CD1c-positive myeloid dendritic cell (primary cell): ENCODE measurements at regions not wholly inside any gene's neighbourhood (a gene's known extent, or its start where the extent isn't known, plus 50 kb on each side); places are given as distances from the start of the nearest gene placed in this dataset.
"Not testable (repeated sequence)": the region's sequence is repeated elsewhere in the genome, so short reads cannot be mapped to it uniquely, and the experiment has no call there.

Source experiments
- DNase-seq: peaks from one replicate; pipeline ENCODE4 v3.0.0-alpha.2; 2016; ENCODE audit errors: extremely low spot score

DNA sequence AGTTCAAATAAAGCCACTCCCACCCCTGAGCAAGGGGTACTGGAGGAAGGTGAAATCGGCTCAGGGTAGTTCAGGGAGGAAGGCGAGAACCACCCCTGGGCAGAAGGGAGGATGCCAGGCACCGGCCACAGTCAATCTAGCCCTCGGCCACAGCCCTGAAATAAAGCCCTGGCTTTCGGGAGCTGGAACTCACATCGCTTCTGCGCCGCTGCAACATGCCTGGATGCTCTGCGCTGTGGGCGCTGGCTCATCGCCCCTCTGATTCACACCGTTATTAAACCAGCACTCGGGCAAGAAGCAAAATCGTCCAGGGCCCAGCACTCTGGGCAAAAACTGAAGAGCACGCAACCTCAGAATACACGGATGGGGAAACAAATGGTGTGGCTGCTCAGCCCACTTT is 136.9 kb upstream of the RREB1 start:
- no peak for DNase-seq

DNA sequence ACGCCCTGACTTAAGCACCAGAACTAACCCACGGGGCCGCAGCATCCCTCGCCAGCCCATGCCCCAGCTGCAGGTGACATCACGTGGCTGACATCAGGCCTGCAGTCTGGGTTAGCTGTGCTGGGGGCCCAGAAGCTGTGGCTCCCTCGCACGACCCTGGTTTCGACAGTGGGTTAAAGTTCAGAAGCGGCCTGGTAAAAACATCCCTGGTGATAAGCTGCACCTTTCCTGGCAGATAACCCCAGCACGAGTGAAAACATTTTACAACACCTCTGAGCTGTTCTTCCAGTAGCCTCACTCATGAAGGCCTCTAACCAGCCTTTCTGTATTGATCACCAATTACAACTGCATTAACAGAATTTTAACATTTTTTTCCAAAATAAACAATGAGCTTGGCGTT is 136.4 kb upstream of the RREB1 start:
- DNase-seq = no peak

DNA sequence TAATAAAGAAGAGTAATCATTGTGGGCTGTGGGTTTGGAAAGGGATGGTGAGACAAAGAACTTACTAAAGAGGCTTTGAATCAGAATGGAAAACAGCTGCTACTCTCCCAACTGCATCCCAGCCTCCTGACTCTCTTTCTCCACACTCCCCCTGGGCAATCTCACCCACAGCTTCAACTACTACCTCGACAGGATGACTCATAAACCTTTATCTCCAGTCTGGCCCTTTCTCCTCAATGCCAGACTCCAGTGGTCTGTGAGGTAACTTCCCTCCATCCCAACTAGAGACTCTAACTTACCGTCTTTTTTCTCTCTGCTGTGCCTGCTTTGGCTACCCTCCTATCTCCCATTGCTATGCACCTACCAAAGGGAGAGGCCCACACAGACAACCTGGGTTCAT is 135.3 kb upstream of the RREB1 start:
- DNase-seq = no peak

DNA sequence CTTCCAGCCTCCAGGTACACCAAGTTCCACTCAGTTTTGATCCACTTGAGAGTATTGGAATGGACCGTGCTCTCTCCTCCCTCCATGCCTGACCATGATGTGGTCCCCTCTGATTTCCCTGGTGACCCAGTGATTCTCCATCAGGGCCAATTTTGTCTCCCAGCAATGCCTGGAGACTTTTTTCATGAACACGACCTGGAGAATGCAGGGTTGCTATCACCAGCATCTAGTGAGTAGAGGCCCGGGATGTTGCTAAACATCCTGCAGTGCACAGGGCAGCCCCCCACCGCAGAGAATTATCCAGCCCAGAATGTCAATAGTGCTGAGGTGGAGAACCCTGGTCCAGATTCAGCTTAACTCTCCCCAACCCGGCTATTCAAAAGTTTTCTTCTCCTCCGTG is 134.0 kb upstream of the RREB1 start:
- no peak for DNase-seq

DNA sequence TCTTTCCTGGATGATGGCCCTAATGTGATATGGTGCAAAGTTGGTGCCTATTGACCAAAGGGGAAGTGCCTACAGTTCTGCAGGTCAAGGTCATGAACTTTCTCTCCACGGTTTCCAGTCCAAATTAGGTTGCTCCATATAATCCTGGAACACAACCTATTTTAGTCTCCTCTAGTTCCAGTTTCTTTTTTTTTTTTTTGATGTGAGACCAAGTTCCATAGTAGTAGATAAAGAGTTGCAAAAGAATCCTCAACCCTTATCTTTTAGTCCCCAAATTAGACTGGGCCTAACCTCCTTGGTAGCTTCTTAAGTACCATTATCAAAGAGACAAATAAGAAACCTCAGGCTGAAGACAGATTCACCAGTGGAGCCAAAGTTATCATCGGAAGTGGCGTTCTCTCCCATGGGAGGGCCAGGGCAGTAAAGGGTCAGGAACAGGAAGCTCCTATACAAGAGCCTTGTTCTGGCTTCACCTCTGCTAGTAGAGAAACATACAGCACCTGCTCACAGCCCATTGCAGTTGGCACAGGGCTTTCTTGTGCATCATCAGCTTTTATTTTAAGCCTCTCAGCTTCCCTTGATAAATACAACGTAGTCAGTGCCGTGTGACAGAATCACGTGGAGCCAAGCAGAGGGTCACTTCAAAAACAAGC is 132.2 kb upstream of the RREB1 start:
- DNase-seq = peak; percentile 37

DNA sequence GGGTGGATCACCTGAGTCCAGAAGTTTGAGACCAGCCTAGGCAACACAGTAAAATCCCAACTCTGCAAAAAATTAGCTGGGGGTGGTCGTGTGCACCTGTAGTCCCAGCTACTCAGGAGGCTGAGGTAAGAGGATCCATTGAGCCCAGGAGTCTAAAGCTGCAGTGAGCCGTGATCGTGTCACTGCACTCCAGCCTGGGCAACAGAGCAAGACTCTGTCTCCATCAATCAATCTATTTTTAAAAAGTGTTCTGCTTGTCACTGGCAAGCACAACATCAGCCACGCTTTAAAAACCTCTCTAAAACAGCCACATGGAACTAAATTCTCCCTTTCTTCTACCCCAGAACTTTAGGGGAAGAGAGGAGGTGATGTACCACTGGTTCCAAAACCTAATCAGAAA is 131.6 kb upstream of the RREB1 start:
- no peak for DNase-seq

DNA sequence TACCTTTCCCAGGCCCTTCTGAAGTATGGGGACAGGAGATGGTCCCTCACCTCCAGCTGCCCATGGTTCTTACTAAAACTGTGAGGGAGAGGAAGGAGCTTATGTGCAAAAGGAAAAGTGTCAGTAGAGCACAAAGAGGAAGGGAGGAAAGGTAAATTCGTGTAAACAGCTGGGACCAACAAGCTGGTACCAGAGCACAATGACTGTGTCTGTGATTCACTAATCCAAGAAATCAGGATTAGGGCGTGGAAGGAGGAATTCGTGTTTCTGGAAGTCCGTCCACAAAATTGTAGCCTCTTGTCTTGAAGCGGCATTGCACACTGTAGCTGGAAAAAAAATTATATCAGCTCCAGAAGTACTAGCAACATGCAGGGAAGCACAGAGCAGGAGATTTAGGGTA is 129.0 kb upstream of the RREB1 start:
- DNase-seq = no peak

DNA sequence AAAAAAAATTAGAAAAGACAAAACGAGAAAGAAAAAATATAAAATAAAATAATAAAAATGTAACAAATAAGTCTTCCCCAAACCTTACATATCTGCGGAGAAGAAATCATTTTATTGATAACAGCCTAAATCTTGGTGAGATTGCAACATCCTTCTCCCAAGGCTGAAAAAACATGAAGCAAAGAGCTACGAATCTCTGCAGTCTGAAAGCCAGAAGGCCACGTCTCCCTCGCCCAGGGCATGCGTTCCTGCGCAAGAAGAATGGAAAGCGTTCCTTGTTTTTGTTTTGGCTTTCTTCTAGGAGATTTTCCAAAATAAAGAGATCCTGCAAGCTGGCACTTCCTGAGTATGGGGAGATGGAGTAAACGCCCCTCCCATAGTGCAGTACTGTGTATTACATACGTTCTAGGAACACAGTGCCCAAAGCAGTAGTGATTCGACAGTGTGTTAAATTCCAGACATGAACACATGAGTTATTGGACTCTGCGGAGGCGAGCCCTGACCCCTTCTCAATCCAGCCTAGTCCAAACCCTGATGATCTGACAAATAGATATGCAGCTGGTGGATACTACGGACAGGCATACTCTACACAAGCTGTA is 126.7 kb upstream of the RREB1 start:
- no peak for DNase-seq

DNA sequence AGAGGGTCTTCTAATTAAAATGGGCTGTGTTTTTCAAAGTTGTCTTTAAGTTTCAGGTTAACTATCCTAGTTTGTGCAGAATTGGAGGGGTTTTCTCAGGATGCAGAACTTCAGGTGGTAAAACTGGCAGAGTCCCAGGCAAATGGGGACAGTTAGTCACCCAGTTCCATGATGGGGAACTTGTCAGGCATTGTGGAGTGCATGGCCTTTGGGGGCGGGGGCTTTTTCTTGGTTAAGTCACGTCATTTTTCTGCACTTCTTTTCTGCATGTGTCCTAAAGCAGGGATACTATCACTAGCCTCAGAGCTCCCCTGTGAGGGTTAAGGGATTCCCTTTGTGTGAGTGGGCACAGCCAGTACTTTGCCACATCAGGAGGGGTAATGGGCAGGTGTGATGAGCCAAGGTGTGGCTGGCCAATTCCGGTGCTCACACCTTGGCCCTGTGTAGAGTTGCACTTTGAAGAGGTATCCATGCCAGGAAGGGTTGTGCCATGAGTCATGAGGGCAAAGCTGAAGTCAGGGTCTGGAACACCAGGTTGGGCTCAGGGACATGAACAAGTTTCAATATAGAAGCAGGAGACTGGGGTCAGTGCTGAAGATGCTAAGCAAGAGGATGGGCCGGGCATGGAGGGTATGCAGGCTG is 126.0 kb upstream of the RREB1 start:
- DNase-seq = peak; percentile 11

DNA sequence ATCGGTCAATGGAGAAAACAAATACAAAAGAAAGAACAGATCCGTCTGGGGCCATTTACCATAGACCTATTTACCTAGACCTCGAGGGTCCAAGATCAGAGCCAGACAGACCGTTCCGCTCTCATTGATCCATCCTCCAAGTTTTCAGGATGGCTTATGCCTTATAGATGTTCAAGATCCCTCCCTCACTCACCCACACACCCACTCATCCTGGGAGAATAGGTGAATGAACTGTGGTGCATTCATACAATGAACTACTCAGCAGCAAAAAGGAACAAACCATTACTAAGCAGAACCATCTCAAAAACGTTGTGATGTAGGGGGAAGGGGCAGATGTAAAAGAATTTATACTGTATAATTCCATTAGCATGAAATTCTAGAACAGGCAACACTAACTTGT is 125.1 kb upstream of the RREB1 start:
- DNase-seq = no peak

DNA sequence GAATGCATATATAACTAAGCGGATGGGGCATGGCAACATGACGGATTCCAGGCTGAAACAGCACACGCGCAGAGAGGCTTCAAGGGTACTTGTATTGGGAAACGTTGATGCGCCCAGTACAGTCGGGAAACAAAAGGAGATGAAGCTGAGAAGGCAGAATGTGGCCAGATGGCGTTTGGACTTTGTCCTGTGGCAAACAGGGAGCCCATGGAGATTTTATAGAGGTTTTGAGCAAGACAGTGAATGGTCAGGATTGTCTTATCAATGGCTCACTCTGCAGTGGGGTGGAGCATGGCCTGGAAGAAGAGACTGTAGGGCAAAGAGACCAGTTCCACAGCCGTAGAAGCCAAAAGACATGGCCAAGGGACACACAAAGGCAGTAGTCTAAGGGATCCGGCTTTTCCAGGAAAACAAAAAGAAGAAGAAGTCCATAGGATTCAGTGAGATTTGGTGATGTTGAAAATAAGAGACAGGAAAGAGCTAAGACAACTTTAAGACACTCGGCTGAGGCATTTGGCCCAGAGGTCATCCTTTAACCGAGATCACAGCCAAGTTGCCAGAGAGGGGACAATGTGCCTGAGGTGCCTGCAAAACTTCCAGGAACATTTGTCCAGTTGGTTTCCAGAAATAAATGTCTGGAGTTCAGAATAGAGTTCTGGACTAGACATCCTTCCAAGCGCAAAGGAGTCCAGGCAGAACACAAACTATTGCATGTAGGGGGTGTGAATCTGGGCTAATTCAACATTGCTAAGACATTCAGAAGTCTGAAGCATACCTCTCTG is 123.0 kb upstream of the RREB1 start:
- no peak for DNase-seq

DNA sequence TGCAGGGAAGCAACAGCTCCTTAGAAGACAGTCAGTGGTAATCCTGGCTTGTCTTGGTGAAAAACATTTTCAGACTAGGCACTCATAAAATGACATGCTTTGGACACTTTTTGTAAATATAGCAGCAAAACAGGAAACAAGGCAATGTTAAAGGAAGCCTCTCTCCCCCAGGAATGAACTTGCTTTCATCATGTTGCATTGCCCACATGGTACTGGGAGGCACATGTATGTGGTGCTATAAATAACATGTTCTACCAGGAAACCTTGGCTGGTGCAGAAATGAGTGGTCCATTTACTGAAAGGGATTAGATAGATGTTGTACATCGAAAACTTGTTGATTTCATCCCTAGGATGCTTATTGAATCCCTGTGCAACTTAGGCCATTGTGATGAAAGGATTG is 121.4 kb upstream of the RREB1 start:
- DNase-seq = no peak

DNA sequence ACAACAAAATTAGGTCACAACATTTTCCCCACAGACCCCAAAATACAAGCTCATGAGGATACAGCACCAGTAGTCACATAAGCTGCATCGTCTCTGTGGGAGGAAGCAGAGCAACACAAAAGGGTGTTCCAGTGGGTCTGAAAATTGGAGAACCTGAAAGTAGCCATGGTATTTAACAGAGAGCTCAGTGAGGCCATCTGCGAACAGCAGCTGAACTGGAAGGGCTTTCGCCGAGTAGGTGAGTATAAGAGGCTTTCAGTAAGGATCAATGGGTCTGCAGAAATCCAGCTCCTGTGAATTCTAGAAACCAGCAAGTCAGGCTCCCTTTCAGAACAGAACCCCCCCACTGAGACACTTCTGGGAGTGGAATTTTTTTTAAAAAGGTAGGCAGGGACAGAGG is 120.0 kb upstream of the RREB1 start:
- peak; percentile 24 for DNase-seq

DNA sequence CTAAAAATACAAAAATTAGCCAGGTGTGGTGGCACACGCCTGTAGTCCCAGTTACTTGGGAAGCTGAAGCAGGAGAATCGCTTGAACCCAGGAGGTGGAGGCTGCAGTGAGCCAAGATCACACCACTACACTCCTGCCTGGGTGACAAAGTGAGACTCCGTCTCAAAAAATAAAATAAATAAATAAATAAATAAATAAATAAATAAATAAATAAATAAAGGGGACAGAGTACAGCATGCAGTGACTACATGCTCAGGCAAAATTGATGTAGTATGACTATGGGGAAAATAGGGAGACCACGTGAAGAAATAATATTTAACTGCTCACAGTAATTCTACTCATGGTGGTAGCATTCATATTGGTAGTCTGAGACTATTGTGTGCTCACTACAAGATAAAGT is 117.7 kb upstream of the RREB1 start:
- not testable (repeated sequence) for DNase-seq

DNA sequence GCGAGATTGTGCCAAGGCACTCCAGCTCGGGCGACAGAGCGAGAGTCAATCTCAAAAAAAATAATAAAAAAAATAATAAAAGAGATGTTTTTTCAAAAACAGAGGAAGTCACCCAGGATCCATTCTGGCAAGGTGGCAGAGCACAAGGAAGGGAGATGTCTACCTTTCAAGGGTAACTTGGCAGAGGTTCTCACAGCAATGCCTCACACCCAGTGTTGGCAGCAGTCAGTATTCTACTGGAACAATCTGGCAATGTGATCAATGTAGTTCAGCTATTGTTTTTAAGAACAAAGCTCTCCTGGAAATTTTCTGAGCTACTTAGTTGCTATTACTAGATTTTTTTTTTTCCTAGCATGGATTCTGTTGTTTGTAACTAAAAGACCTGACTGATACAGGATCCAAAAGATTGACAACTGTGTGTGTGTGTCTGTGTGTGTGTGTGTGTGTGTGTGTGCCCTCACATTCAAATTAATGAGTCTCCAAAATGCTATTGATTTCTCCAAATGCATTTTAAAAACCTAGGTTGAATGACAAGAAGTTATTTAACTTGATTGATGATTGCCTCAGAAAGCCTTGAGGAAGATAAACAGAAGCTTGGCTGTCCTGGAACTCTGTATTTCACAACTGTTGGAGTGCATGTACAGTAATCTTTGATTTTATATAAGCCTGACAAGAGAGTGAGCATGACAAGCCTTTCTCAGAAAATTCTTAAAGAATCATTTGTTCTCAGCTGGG is 114.1 kb upstream of the RREB1 start:
- no peak for DNase-seq

DNA sequence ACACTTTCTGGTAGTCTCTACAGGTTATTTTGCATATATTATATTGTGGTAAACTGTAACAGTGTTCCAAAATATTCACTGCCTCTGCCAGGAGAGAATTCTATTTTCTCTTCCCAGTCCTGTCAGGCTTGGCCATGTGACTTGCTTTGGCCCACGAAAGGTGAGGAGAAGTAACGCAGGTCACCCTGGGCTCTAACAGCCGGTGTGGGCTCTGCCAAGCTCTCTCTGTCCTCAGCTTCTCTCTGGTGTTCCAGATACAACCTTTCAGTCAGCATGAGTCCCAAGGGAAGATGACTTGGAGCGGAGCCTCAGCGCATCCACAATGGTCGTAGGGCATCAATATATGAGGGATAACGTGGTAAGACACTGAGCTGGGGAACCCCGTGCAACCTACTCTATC is 113.0 kb upstream of the RREB1 start:
- DNase-seq = no peak

DNA sequence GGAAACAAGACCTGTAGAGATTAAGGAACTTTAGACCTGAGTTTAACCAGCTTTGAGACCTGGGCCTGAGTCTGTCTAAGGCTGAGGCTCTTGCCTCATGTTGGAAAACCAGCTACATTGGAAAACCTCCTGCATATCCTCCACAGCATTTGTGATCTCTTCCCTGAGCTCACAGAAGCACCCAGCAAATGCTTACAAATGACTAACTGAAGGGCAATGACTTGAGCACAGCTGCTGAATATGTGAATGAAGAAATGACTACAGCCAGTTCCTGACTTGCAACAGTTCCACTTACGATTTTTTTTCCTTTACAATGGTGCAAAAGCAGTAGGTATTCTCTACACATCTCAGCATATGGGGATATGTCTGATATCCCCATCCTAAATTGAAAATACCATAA is 112.4 kb upstream of the RREB1 start:
- DNase-seq = no peak

DNA sequence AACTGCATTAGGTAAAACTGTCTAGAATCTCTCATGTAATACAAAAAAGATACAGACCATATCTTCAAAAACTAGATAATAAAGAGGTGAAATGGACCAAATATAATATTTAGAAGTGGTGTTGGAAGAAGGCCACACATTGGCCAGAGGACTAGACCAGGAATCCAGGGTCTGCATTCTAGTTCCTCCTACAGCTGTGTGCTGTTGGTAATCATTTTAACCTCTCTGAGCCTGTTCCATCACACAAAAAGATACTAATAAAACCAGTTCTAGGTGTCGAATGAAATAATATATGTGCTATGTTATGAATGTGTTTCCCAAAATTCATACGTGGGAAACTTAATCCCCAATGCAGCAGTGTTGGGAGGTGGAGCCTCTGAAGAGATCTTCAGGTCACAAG is 111.6 kb upstream of the RREB1 start:
- no peak for DNase-seq

DNA sequence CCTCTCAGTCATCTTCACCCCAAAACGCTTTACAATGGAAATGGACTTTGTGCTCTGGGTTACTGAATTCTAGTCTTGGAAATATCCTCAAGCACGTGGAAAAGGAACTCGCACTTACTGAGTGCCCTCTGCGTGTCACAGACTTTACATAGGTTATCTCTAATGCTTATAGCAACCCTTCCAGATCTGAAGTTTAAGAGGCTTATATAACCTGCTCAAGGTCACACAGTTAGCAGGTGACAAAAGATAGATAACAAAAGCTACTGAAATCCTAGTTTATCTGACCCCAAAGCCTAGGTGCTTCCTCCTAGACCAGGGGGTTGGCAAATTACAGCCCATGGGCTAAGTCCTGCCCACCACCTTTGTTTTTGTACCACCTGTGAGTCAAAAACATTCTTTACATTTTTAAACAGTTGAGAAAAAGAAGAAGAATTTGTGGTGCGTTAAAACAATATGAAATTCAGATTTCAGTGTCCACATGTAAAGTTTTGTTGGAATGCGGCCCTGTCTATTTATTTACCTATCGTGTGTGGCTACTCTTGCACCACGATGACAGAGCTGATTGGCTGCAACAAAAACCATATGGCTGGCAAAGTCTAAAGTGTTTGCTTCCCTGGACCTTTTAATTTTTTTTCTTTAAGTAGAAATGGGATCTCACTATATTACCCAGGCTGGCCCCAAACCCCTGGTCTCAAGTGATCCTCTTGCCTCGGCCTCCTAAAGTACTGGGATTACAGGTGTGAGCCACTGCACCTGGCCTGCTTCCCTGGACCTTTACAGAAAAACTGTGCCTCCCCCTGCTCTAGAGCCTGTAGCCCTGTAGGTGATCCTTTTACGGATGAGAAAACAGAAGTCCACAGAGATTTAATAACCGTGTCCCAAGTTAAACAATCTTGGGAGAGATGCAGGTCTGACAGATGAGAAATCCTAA is 110.2 kb upstream of the RREB1 start:
- DNase-seq = no peak

DNA sequence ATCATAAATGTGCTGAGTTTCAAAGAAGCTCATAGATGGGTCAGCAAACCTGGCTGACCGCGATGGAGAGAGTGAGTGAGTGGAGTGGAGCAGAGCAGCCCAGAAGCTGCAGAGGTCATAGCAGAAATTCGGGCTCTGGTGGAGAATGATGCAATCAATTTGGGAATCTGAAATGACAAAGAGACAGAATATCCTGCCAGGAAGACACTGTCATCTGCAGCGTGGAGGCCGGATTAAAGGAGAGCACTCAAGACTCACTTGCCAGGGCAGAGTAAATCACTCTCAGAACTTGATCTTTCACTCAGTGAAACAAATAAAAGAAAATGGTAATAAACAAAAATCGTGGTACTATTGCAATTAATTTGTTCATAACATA is 109.6 kb upstream of the RREB1 start:
- no peak for DNase-seq
